ENCODE measurements at regions not wholly inside any gene's neighbourhood (a gene's known extent, or its start where the extent isn't known, plus 50 kb on each side); places are given as distances from the start of the nearest gene placed in this dataset.

- Histone ChIP-seq H2AK5ac (ENCODE audit: low read depth, low read length) (no peak overlapping the region), H3K9ac (replicated peaks in 1 of 4; ENCODE audit: extremely low read depth in 1 of 4, low read depth in 3 of 4, low read length in 3 of 4) (no peak overlapping the region), H4K8ac (ENCODE audit: extremely low read depth, insufficient read depth, low read length) (no peak overlapping the region), H3K56ac (replicated peaks; ENCODE audit: insufficient read length, low read depth, low read length) (no peak overlapping the region), H3K36me3 (ENCODE audit: control insufficient read depth in 2 of 4, insufficient read depth in 4 of 4, low read length in 3 of 4) (no peaks in the 10 kb centered on the region), H2BK20ac (ENCODE audit: low read length) (no peak overlapping the region), H3K23me2 (ENCODE audit: low read depth, low read length) (no peaks in the 10 kb centered on the region), H3K18ac (ENCODE audit: extremely low read depth, low read length) (no peak overlapping the region), H2BK12ac (ENCODE audit: low read depth, low read length) (no peak overlapping the region), H3K9me3 (ENCODE audit: insufficient read depth in 2 of 2, low read depth in 1 of 2, low read length in 1 of 2) (no peaks in the 10 kb centered on the region), H3K4me2 (ENCODE audit: insufficient read depth in 1 of 2, low read depth in 2 of 2, low read length in 2 of 2) (no peak overlapping the region), H3K14ac (ENCODE audit: insufficient read length) (no peak overlapping the region), H2BK120ac (replicated peaks; ENCODE audit: low read depth, low read length) (no peak overlapping the region), H3K27me3 (replicated peaks in 1 of 4; ENCODE audit: control insufficient read depth in 3 of 4, extremely low read depth in 1 of 4, insufficient read depth in 3 of 4, low read length in 3 of 4) (no peaks in the 10 kb centered on the region), H3K4ac (replicated peaks; ENCODE audit: insufficient read length, low read depth, low read length) (no peak overlapping the region), H2BK15ac (ENCODE audit: low read length) (no peak overlapping the region), H3K79me2 (ENCODE audit: control insufficient read depth in 1 of 2, insufficient read depth in 2 of 2, low read length in 2 of 2) (no peaks in the 10 kb centered on the region), H3K27ac (ENCODE audit: low read depth, low read length) (no peak overlapping the region), H4K5ac (ENCODE audit: insufficient read length, low read depth, low read length) (no peak overlapping the region), H3K4me3 (ENCODE audit: extremely low read depth in 1 of 4, insufficient read depth in 2 of 4, low read depth in 3 of 4, low read length in 4 of 4) (no peak overlapping the region), H4K20me1 (replicated peaks in 1 of 2; ENCODE audit: control insufficient read depth in 1 of 2, insufficient read depth in 2 of 2, low read length in 2 of 2) (no peaks in the 10 kb centered on the region), H3K79me1 (ENCODE audit: low read depth, low read length) (no peaks in the 10 kb centered on the region), H2AFZ (ENCODE audit: low read length) (no peak overlapping the region), H3K4me1 (replicated peaks in 1 of 4; ENCODE audit: control insufficient read depth in 3 of 4, insufficient read depth in 4 of 4, low read length in 3 of 4) (peaks cover 0 to 2% (median 0%) of the 10 kb centered on the region in 4 experiments; a peak in 1 of 7 replicates), H2BK5ac (ENCODE audit: low read depth, low read length) (no peak overlapping the region), H4K91ac (replicated peaks; ENCODE audit: insufficient read length, low read length) (no peak overlapping the region), H3K23ac (ENCODE audit: insufficient read length) (no peak overlapping the region)
- FAIRE-seq: no peak
- ChIA-PET CTCF (ENCODE audit: partially characterized antibody) (interaction anchor here (1.1 kb wide), 1 partner anchor 25 kb away, joined by 3 read pairs; no protein-coding TSS in a partner anchor), POLR2A (ENCODE audit: partially characterized antibody) (interaction anchor here (0.6 kb wide), 1 partner anchor 104 kb away, joined by 3 read pairs; no protein-coding TSS in a partner anchor)
- WGBS, 2 experiments (ENCODE audit: extremely low coverage in 1 of 2, insufficient coverage in 1 of 2, insufficient read length in 1 of 2, insufficient replicate concordance in 2 of 2, low coverage in 1 of 2, low lambda C conversion rate in 2 of 2, missing lambda C conversion rate in 1 of 2): 88% methylated on average over 2 of the region's 2 CpGs; no CpG with 5 or more reads in 1 of the 2 experiments
- no peak for DNase-seq (ENCODE audit: low read depth in 1 of 2, low spot score in 2 of 2)
- TF ChIP-seq MAX (IDR thresholded peaks at IDR 0.05) (no peak), ATF2 (IDR thresholded peaks at IDR 0.05; ENCODE audit: low read length) (no peak), SP4 (IDR thresholded peaks at IDR 0.05; ENCODE audit: low read length) (no peak), RAD21 (IDR thresholded peaks at IDR 0.05 in 1 of 2, conservative IDR thresholded peaks at IDR 0.05 in 1 of 2; ENCODE audit: low read depth in 2 of 2, low read length in 2 of 2) (no peak), SIRT6 (IDR thresholded peaks at IDR 0.05; ENCODE audit: low read length) (no peak), GTF2F1 (IDR thresholded peaks at IDR 0.05; ENCODE audit: borderline replicate concordance, low read depth, low read length) (no peak), RBBP5 (IDR thresholded peaks at IDR 0.05; ENCODE audit: borderline replicate concordance, low read depth, low read length) (no peak), JUN (IDR thresholded peaks at IDR 0.05; ENCODE audit: low read depth, low read length) (no peak), ATF3 (IDR thresholded peaks at IDR 0.05; ENCODE audit: insufficient read depth, low read depth, low read length) (no peak), NRF1 (IDR thresholded peaks at IDR 0.05; ENCODE audit: low read depth, low read length) (no peak), USF2 (IDR thresholded peaks at IDR 0.05; ENCODE audit: low read length) (no peak)
Observed at GRCh38 chr1:55631509-55631908, 416.3 kb upstream of the USP24 start.
